ENCODE measurements at regions not wholly inside any gene's neighbourhood (a gene's known extent, or its start where the extent isn't known, plus 50 kb on each side); places are given as distances from the start of the nearest gene placed in this dataset.

GRCh38 chr6:105847433-105847832, 238.7 kb upstream of the PRDM1 start:
- TF ChIP-seq CTCF (conservative IDR thresholded peaks at IDR 0.05; ENCODE audit: low read length) (no peak), EZH2phosphoT487 (IDR thresholded peaks at IDR 0.05; ENCODE audit: borderline replicate concordance, low read depth, low read length) (no peak)

All from OCI-LY7 (cell line).